Liver (tissue), 8 donors: ENCODE measurements at regions not wholly inside any gene's neighbourhood (a gene's known extent, or its start where the extent isn't known, plus 50 kb on each side); places are given as distances from the start of the nearest gene placed in this dataset.

ENCODE experiments used
- DNase-seq: peaks from one replicate; pipeline ENCODE4 v3.0.0-alpha.2; 2017; ENCODE audit warnings: low spot score
- H3K27ac ChIP-seq, 2 donors: one replicate each; pipeline ENCODE4 v1.7.0; 2013; ENCODE audit warnings: inconsistent platforms in 2 of 2, low read length in 2 of 2, control low read depth in 1 of 2, low read depth in 1 of 2, mild to moderate bottlenecking in 1 of 2
- H3K27me3 ChIP-seq, 4 donors: one replicate each; pipeline versions ENCODE4 v1.6.1 to v1.7.0; 2013; ENCODE audit warnings: low read length in 3 of 4, inconsistent platforms in 1 of 4, mild to moderate bottlenecking in 1 of 4, moderate library complexity in 1 of 4; ENCODE audit not compliant: control insufficient read depth in 4 of 4, insufficient read depth in 4 of 4
- H3K36me3 ChIP-seq, 4 donors: one replicate each; pipeline versions ENCODE4 v1.6.1 to v1.7.0; 2013; ENCODE audit warnings: low read length in 3 of 4, mild to moderate bottlenecking in 3 of 4, low read depth in 1 of 4, moderate library complexity in 1 of 4; ENCODE audit not compliant: control insufficient read depth in 4 of 4, insufficient read depth in 3 of 4
- H3K4me1 ChIP-seq, 4 donors: one replicate each; pipeline versions ENCODE4 v1.6.1 to v1.7.0; 2013; ENCODE audit warnings: low read length in 3 of 4, mild to moderate bottlenecking in 3 of 4, moderate library complexity in 1 of 4; ENCODE audit not compliant: control insufficient read depth in 4 of 4, insufficient read depth in 4 of 4
- H3K4me3 ChIP-seq, 3 donors: one replicate each; pipeline versions ENCODE4 v1.6.1 to v1.7.0; 2013; ENCODE audit warnings: low read length in 3 of 3, control low read depth in 1 of 3, low read depth in 1 of 3, mild to moderate bottlenecking in 1 of 3
- H3K9ac ChIP-seq, 2 donors: one replicate each; pipeline ENCODE4 v1.7.0; 2013; ENCODE audit warnings: low read length in 2 of 2, mild to moderate bottlenecking in 2 of 2, moderate library complexity in 2 of 2, control low read depth in 1 of 2, low read depth in 1 of 2
- H3K9me3 ChIP-seq, 4 donors: one replicate each; pipeline versions ENCODE4 v1.6.1 to v1.7.0; 2013; ENCODE audit warnings: low read length in 3 of 4; ENCODE audit not compliant: control insufficient read depth in 4 of 4
- ATF3 ChIP-seq: IDR thresholded peaks from 2 replicates; pipeline ENCODE4 v1.6.1; 2016; ENCODE audit warnings: antibody characterized with exemption
- EGR1 ChIP-seq, 2 donors: IDR thresholded peaks; 2 replicates each; pipeline ENCODE4 v1.6.1; 2016 to 2018; ENCODE audit warnings: antibody characterized with exemption in 2 of 2, low read depth in 2 of 2
- FOXA1 ChIP-seq: IDR thresholded peaks from 2 replicates; pipeline ENCODE4 v1.6.1; 2016; ENCODE audit warnings: antibody characterized with exemption
- FOXA2 ChIP-seq: IDR thresholded peaks from 2 replicates; pipeline ENCODE4 v1.6.1; 2016; ENCODE audit warnings: antibody characterized with exemption
- GABPA ChIP-seq, 2 donors: IDR thresholded peaks in 1 of 2; conservative IDR thresholded peaks in 1 of 2; 2 replicates each; pipeline ENCODE4 v1.6.1; 2016; ENCODE audit warnings: antibody characterized with exemption in 2 of 2, mild to moderate bottlenecking in 1 of 2, moderate library complexity in 1 of 2
- HNF4G ChIP-seq: IDR thresholded peaks from 2 replicates; pipeline ENCODE4 v1.6.1; 2016; ENCODE audit warnings: antibody characterized with exemption
- JUND ChIP-seq, 2 donors: IDR thresholded peaks; 2 replicates each; pipeline ENCODE4 v1.6.1; 2016; ENCODE audit warnings: antibody characterized with exemption in 2 of 2
- NR2F2 ChIP-seq: IDR thresholded peaks from 2 replicates; pipeline ENCODE4 v1.6.1; 2016; ENCODE audit warnings: antibody characterized with exemption
- REST ChIP-seq: IDR thresholded peaks from 2 replicates; pipeline ENCODE4 v1.6.1; 2016; ENCODE audit warnings: antibody characterized with exemption, mild to moderate bottlenecking
- SP1 ChIP-seq: IDR thresholded peaks from 2 replicates; pipeline ENCODE4 v1.6.1; 2018; ENCODE audit warnings: antibody characterized with exemption, mild to moderate bottlenecking
- TAF1 ChIP-seq: conservative IDR thresholded peaks from 2 replicates; pipeline ENCODE4 v1.6.1; 2016; ENCODE audit warnings: antibody characterized with exemption, mild to moderate bottlenecking
- ZBTB33 ChIP-seq: IDR thresholded peaks from 2 replicates; pipeline ENCODE4 v1.6.1; 2016; ENCODE audit warnings: antibody characterized with exemption
- WGBS: extraction: QIAGEN DNeasy Blood & Tissue Kit; methylation state at CpG from one replicate; pipeline ENCODE4 v1.1.7; 2013; 5-methylcytosine and 5-hydroxymethylcytosine counted together
- TF ChIP-seq, protein P1 (sequence below): fragments of 150-350 bp; IDR thresholded peaks from 2 replicates; pipeline ENCODE4 v1.5.1; 2017; ENCODE audit warnings: improper control_type of control experiment, low read depth, low read length; ENCODE audit not compliant: missing input control
- donor health status: healthy.
- donor health status: healthy.
- donor health status: healthy.
- donor health status: healthy.
- donor health status: healthy.

DNA sequence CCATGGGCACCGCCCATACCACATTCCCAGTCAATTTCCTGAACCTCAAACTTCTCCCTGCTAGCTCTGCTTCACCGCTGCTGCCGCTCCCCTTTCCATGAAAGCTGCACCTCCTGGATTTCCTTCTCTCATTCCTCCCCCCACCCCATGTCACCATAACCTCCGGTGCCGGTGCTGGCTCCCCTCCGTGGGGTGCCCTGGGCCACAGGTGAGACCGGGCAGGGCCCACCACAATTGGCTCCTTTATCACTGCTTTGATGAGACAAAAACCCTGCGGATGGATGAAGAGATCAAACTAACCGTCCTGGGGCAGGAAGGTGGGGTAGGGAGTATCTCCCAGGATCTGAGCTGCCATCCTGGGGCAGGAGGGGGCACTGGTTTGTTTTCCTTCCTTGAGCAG, 111.3 kb upstream of the LHX1 start:
- H3K4me1 ChIP-seq: no peaks in the 10 kb centered on the region

More for the DNA sequence above, 111.3 kb upstream of the LHX1 start:
- Histone ChIP-seq H3K9ac (no peak overlapping the region), H3K27me3 (peaks cover 0 to 7% (median 2%) of the 10 kb centered on the region in 4 donors), H3K27ac (no peak overlapping the region), H3K9me3 (no peaks in the 10 kb centered on the region), H3K36me3 (no peaks in the 10 kb centered on the region), H3K4me3 (no peak overlapping the region)
- no peak for DNase-seq
- WGBS: 48% methylated on average over 9 of the region's 9 CpGs
- TF ChIP-seq JUND (IDR thresholded peaks at IDR 0.05) (no peak), NR2F2 (no peak), REST (no peak), HNF4G (no peak), SP1 (no peak), TAF1 (no peak), ATF3 (no peak), ZBTB33 (no peak), FOXA1 (no peak), EGR1 (IDR thresholded peaks at IDR 0.05; ENCODE audit: low read depth in 2 of 2) (no peak), FOXA2 (no peak), GABPA (IDR thresholded peaks at IDR 0.05 in 1 of 2, conservative IDR thresholded peaks at IDR 0.05 in 1 of 2) (no peak)
- TF ChIP-seq, protein P1, sequence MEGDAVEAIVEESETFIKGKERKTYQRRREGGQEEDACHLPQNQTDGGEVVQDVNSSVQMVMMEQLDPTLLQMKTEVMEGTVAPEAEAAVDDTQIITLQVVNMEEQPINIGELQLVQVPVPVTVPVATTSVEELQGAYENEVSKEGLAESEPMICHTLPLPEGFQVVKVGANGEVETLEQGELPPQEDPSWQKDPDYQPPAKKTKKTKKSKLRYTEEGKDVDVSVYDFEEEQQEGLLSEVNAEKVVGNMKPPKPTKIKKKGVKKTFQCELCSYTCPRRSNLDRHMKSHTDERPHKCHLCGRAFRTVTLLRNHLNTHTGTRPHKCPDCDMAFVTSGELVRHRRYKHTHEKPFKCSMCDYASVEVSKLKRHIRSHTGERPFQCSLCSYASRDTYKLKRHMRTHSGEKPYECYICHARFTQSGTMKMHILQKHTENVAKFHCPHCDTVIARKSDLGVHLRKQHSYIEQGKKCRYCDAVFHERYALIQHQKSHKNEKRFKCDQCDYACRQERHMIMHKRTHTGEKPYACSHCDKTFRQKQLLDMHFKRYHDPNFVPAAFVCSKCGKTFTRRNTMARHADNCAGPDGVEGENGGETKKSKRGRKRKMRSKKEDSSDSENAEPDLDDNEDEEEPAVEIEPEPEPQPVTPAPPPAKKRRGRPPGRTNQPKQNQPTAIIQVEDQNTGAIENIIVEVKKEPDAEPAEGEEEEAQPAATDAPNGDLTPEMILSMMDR: no peak
